ENCODE measurements at regions not wholly inside any gene's neighbourhood (a gene's known extent, or its start where the extent isn't known, plus 50 kb on each side); places are given as distances from the start of the nearest gene placed in this dataset.

DNA sequence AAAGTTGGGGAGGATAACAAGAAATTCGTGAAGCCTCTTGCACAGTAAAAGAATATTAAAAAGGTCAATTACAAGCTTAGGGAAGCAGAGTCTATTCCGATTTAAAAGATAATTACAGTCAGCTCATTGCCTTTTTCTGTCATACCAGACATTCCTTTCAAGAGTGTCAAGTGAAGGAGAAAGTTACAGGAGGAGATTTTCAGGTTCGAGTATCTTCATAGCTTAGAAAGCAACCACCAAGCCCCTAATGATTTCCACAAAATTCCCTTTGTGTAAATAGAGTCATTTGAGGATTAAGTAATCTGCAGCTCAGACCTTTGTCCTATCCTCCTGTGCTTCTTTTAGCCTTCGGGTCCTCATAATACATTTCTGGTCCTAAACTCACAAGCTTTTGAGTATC is 414.9 kb downstream of the CDH2 start:
- DNase-seq, result no peak

- peak in 1 of 51 donors; percentile 10 for DNase-seq
These were observed 424.0 kb downstream of the CDH2 start for GRCh38 chr18:27752944-27753343.

DNA sequence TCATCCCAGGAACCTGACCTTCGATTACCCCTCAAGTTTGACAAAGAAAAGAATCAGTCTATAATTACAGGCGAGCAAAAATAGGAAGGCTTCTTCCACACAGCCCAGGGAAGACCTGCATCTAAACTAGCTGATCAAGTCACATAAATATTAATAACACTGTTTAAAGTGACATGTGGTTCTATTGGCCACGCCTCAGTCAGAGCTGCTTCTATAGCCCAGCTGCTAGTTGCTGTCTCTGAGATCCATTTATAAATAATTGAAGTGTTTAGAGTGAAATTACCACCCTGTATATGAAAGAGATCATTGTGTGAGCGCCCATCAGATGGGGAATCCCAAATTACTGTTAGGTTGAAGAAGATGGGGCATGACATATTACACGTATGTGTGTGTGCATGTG is 426.0 kb downstream of the CDH2 start:
- DNase-seq, result no peak

- DNase-seq, result peak in 22 of 51 donors; percentile 0 to 46 (median 12)
These were observed 426.9 kb downstream of the CDH2 start for GRCh38 chr18:27750014-27750413.

DNA sequence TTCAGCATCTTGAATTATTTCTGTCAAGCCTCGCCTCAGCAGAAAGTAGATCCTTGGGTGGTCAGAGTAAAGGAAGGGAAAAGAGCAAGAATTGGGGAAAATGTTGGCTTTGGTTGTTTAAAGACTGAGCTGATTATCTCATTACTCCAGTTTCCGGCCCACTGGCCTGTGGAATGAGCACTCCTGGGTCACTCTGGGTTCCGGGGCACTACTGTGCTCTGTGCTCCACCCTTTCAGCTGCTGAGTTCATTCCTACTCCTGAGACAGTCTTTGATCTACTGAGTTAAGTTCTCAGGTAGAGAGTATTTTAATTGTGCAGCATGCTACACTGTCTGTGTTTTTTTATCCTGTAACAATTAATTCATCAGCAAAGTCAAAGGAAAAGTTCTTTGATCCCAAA is 427.7 kb downstream of the CDH2 start:
- DNase-seq, result no peak

DNA sequence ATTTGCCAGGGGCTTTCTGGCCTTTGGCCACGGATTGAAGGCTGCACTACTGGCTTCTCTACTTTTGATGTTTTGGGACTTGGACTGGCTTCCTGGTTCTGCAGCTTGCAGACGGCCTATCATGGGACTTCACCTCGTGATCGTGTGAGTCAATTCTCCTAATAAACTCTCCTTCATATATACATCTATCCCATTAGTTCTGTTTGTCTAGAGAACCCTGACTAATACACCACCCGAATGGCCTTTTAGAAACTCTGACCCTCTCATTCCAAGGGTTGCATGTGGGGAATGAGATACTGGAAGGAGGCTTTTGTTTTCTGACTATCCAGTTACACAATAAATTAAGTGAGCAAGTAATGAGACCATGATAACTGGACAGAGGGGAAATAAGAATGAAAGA is 430.7 kb downstream of the CDH2 start:
- no peak for DNase-seq

GRCh38 chr18:27735117-27735516 is 441.8 kb downstream of the CDH2 start:
- no peak for DNase-seq

DNA sequence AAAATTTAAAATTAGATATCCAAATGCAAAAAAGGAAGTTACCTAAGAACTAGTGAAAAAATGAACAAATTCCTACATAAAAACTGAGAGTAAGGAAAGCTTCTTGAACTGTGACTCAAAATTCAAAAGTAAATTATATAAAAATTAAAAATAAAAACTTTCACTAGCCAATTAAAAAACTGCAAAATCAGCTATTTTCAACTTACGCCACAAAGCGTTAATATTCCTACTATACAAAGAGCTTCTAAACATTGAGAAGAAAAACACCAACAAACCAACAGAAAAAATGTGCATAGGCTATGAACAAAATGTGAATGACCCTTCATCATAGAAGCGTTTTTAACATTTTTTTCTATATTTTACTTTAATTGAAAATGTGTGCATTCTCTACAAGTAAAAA is 445.7 kb downstream of the CDH2 start:
- DNase-seq, result no peak

DNA sequence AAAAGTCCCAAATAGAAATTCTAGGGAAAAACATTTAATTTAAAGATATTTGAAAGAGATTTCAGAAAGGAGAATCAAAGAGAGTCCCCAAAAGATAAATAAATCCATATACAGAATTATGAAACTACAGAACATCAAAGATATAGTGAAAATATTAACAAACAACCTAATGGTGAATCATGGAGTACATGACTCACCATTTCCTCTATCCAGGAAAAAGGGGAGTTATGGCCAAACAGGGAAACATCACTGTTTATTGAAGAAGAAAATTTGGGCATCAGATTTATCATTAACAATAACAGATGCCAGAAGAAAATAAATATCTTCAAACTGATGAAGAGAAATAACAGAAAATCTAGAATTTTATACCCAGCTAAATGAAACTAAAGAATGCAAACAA is 448.3 kb downstream of the CDH2 start:
- no peak for DNase-seq

- no peak for DNase-seq
These were observed 452.6 kb downstream of the CDH2 start for GRCh38 chr18:27724362-27724761.

- DNase-seq, result no peak
These were observed 453.8 kb downstream of the CDH2 start for GRCh38 chr18:27723168-27723567.

DNA sequence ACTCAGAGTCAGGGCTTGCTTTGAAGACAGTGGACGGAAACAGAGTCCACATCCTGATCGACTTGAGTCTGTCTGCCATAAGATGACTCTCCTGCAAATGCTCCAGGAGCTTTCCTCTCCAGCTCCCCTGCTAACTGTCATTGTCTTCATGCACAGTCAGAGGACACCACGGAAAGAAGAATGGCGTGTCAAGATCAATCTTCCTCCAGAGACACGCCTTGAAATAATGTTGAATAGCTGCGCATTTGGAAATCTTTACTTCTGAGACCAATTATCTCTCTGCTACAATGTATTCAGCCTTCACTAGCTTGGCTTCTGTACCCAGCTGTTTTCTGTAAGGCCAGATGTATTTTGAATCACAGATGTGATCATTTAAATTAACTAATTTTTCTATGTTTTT is 457.2 kb downstream of the CDH2 start:
- DNase-seq, result no peak

GRCh38 chr18:27717816-27718215 is 459.1 kb downstream of the CDH2 start:
- no peak for DNase-seq

DNA sequence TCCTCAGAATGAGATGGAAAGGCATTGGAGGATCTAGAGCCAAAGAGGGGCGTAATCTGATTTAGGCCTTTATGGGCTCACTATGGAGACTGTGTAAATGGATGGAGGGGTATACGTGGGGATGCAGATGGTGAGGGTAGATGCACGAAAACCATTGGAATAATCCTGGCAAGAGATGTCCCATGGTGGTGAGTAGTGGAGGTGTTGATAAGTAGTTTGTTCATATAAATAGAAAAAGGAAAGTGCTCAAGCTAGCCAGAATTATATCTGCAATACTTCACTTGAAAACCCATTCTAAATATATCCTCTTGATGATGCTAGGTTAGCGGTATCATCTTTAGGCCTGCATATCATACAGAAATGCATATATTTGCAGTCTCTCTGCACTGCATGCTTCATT is 459.7 kb downstream of the CDH2 start:
- no peak for DNase-seq

DNA sequence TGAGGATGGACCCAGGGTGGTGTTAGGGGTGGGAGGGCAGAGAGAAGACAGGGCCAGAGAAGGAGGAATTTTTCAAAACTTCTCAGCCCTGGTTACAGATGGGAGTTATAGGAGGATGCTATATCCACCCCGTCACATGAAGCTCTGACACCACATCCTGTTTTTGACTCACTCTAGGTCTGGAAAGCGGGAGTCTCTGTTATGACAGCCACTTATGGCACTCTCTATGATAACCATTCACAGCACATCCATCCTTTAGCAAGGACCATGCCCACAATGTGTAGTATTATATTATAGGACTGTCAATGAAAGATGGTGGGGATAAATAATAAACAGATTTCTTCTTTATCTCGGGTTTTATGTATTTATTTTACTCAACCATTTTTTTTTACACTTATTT is 461.2 kb downstream of the CDH2 start:
- no peak for DNase-seq

GRCh38 chr18:27713738-27714095 is 463.2 kb downstream of the CDH2 start:
- no peak for DNase-seq

GRCh38 chr18:27713037-27713737 is 463.7 kb downstream of the CDH2 start:
- DNase-seq, result no peak

DNA sequence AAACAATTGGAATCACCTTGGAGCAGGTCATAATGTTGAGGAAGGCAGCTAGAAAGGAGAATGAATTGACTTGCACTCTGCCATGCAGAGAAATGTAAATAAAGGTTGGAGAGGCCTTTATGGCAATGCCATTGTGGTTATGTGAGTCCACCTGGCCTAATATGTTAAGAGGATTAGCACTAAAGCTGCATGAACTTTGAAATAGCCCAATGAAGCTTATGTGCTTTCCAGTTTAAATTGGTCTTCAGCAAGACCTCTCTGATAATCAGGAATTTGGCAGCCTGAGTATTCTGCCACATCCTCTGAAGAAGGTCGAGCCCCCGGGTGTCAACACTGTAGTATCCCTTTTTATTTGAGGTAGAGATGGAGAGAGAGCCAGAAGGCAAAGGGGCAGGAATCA is 464.9 kb downstream of the CDH2 start:
- DNase-seq, result no peak

DNA sequence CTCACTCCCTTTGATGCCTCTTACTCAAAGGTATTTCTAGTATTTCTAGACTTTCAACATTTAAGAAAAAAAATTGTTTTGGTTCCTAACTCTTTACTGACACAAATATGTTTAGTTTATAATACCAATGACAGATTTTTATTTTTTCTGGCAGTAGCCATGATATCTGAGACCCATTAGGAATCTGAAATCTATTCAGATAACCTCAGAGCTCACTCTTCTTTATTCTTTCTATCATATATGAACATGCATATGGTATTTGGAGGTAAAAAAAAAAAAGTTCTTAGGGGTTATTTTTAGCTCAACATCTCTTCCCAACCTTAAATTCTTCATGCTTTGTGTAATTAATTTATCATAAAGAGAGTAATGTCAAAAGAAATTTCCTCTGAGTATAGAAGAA is 465.5 kb downstream of the CDH2 start:
- no peak for DNase-seq

DNA sequence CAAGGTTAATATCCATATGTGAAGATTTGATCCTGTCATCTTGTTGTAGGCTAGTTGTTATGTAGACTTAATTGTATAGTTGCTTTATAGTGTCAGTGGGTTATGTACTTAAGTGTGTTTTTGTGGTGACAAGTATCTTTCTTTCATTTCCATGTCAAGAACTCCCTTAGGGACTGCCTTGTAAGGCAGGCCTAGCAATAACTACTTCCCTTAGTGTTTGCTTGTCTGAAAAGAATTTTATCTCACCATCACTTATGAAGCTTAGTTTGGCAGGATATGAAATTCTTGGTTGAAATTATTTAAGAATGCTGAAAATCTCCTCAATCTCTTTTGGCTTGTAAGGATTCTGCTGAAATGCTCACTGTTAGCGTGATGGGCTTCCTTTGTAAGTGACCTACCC is 467.6 kb downstream of the CDH2 start:
- DNase-seq, result no peak

DNA sequence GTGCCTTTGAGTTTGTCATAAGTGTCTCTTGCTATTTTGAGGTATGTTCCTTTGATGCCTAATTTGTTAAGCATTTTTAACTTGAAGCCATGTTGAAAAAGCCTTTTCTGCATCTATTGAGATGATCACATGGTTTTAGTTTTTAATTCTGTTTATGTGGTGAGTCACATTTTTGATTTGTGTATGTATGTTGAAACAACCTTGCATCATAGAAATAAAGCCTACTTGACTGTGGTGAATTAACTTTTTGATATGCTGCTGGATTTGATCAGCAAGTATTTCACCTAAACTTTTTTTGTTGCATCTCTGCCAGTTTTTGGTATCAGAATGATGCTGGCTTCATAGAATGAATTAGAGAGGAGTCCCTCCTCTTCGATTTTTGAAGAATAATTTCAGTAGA is 469.7 kb downstream of the CDH2 start:
- DNase-seq, result no peak

- no peak for DNase-seq
These were observed 472.1 kb downstream of the CDH2 start for GRCh38 chr18:27704736-27705361.

DNA sequence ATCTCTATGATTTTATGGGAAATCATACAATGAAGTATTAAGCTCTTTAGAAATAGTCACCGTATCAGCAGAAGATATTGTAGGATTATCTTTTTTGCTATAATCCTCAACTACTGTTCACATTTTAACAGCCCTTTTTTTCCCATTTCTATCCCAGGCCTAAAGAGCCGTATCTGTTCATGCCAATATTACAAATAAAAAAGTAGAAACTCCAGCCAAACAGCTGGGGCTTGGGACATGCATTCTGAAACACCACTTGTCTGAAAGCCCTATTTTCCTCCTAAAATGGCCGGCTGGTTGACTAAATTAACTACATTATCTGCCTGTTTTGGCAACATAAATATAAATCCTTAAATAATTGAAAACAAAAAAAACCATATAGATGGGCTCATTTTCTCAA is 477.8 kb downstream of the CDH2 start:
- DNase-seq, result no peak

DNA sequence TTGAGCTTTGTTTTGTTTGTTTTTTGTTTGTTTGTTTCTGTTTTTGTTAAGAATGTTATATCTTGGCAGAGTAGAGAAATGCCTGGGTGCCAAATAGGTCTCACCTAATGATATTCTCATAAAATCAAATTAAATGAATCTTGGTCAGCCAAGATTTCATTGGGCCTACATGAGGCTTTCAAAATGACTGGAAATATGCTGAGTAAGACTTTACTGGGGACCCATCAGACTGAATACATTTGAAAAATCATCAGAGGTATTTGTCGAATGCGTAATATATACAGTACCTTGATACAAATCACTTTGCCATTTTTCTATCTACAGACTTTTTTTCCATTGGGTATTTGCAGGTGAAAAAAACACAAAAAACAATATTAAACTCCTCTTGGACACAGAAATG is 480.8 kb downstream of the CDH2 start:
- no peak for DNase-seq

All from hypothalamus (tissue), 51 donors.